OCI-LY7 (cell line): ENCODE measurements at regions not wholly inside any gene's neighbourhood (a gene's known extent, or its start where the extent isn't known, plus 50 kb on each side); places are given as distances from the start of the nearest gene placed in this dataset.
"Not testable (repeated sequence)": the region's sequence is repeated elsewhere in the genome, so short reads cannot be mapped to it uniquely, and the experiment has no call there.

ENCODE experiments used
- BruUV-seq: library from RNA; stranded (reverse); fragments of 400-500 nt; replicated peaks from 2 replicates; lab custom pipeline; 2021; lab: Mats Ljungman, UMichigan
- CTCF ChIA-PET: fragments of 300-600 bp; sonication (Branson Sonifier 250); formaldehyde crosslinking; loops from one replicate; lab custom pipeline; 2022; ENCODE audit warnings: antibody characterized with exemption; ENCODE audit not compliant: unreplicated experiment; lab: Charles Lee
- POLR2A ChIA-PET: fragments of 300-600 bp; sonication (Branson Sonifier 250); formaldehyde crosslinking; loops from one replicate; lab custom pipeline; 2022; ENCODE audit warnings: antibody characterized with exemption; lab: Charles Lee
- DNase-seq: peaks from one replicate; pipeline ENCODE4 v3.0.0-alpha.2; 2015; ENCODE audit warnings: low spot score
- H2AFZ ChIP-seq: fragments of 200-600 bp; sonication (generic), shearing (Covaris generic); 2 replicates; pipeline ENCODE4 v1.6.1; 2014; ENCODE audit warnings: mild to moderate bottlenecking, antibody characterized with exemption, low read length, moderate library complexity
- H3K27ac ChIP-seq: fragments of 200-600 bp; sonication (generic); 2 replicates; pipeline ENCODE4 v1.5.1; 2014; ENCODE audit warnings: mixed run types, low read depth, mild to moderate bottlenecking, moderate library complexity, low read length, inconsistent platforms; ENCODE audit not compliant: poor library complexity, severe bottlenecking
- H3K36me3 ChIP-seq: fragments of 200-600 bp; sonication (generic); 2 replicates; pipeline ENCODE4 v1.6.1; 2014; ENCODE audit warnings: mild to moderate bottlenecking, antibody characterized with exemption, low read length, moderate library complexity, mixed read lengths; ENCODE audit not compliant: insufficient read depth
- H3K4me1 ChIP-seq: fragments of 200-600 bp; sonication (generic); 2 replicates; pipeline ENCODE4 v1.5.1; 2014; ENCODE audit warnings: mild to moderate bottlenecking, low read length; ENCODE audit not compliant: insufficient read depth, poor library complexity, severe bottlenecking
- H3K4me2 ChIP-seq: fragments of 200-600 bp; sonication (generic); 2 replicates; pipeline ENCODE4 v1.6.1; 2014; ENCODE audit warnings: mild to moderate bottlenecking, low read length
- H3K4me3 ChIP-seq: fragments of 200-600 bp; sonication (generic); 2 replicates; pipeline ENCODE4 v1.5.1; 2014; ENCODE audit warnings: mild to moderate bottlenecking, low read depth, low read length; ENCODE audit not compliant: poor library complexity, severe bottlenecking
- H3K79me2 ChIP-seq: fragments of 200-600 bp; sonication (generic); 2 replicates; pipeline ENCODE4 v1.6.1; 2016; ENCODE audit warnings: low read depth, mild to moderate bottlenecking, low read length, moderate library complexity, mixed read lengths; ENCODE audit not compliant: insufficient read depth
- H3K9me2 ChIP-seq: fragments of 200-600 bp; sonication (generic); 2 replicates; pipeline ENCODE4 v1.6.1; 2016; ENCODE audit warnings: mild to moderate bottlenecking, low read length, mixed read lengths; ENCODE audit not compliant: insufficient read depth
- H3K9me3 ChIP-seq: fragments of 200-600 bp; sonication (generic); 2 replicates; pipeline ENCODE4 v1.6.1; 2014; ENCODE audit warnings: mild to moderate bottlenecking, mixed run types, low read length, mixed read lengths
- H4K20me1 ChIP-seq: fragments of 200-600 bp; sonication (generic); 2 replicates; pipeline ENCODE4 v1.6.1; 2014; ENCODE audit warnings: mild to moderate bottlenecking, antibody characterized with exemption, low read length, moderate library complexity, mixed read lengths; ENCODE audit not compliant: insufficient read depth
- CTCF ChIP-seq: fragments of 200-600 bp; sonication (generic); conservative IDR thresholded peaks from 2 replicates; pipeline ENCODE4 v1.5.1; 2014; ENCODE audit warnings: mild to moderate bottlenecking, antibody characterized with exemption, low read length, moderate library complexity, mixed read lengths
- EZH2phosphoT487 ChIP-seq: fragments of 200-600 bp; sonication (generic); IDR thresholded peaks from 2 replicates; pipeline ENCODE4 v1.6.1; 2018; ENCODE audit warnings: low read depth, borderline replicate concordance, mild to moderate bottlenecking, mixed run types, antibody characterized with exemption, low read length, moderate library complexity, mixed read lengths
- intact Hi-C: fragments of 100-400 bp; cut with micrococcal nuclease; formaldehyde crosslinking; loops from one replicate; pipeline ENCODE4 v1.10.0; 2022; ENCODE audit not compliant: unreplicated experiment

- POLR2A ChIA-PET, H3K9me2 ChIP-seq, H3K9me3 ChIP-seq, H3K4me1 ChIP-seq, H3K36me3 ChIP-seq, H3K27ac ChIP-seq, BruUV-seq, H3K79me2 ChIP-seq, H4K20me1 ChIP-seq: not testable (repeated sequence)
- peak; percentile 84 for DNase-seq
- H3K4me3 ChIP-seq, result peak overlapping the region; percentile 62
- intact Hi-C loops, result loop anchor here (1.0 to 2.0 kb wide), 2 partner anchors 45 to 198 kb away; no protein-coding TSS in a partner anchor
- peak overlapping the region; percentile 95 for H2AFZ ChIP-seq
- H3K4me2 ChIP-seq, result peak overlapping the region; percentile 77
- TF ChIP-seq CTCF, result peak; percentile 88
- CTCF ChIA-PET, result interaction anchor here (1.0 to 1.1 kb wide), 2 partner anchors 44 to 57 kb away, joined by 3 to 5 read pairs; no protein-coding TSS in a partner anchor
Observed at GRCh38 chr15:77910030-77910911, 167.2 kb downstream of the TBC1D2B start.

GRCh38 chr15:77909182-77909940 lies 168.2 kb downstream of the TBC1D2B start:
- no peak for DNase-seq
- POLR2A ChIA-PET, result interaction anchor here (1.2 kb wide), 1 partner anchor 86 kb away, joined by 3 read pairs; no protein-coding TSS in a partner anchor

GRCh38 chr15:77908752-77909111 lies 168.8 kb downstream of the TBC1D2B start:
- H3K4me3 ChIP-seq, H3K79me2 ChIP-seq, H3K4me1 ChIP-seq, H2AFZ ChIP-seq, H3K4me2 ChIP-seq, H3K36me3 ChIP-seq, DNase-seq, H4K20me1 ChIP-seq, CTCF ChIA-PET, BruUV-seq, H3K27ac ChIP-seq, H3K9me3 ChIP-seq, H3K9me2 ChIP-seq: not testable (repeated sequence)
- POLR2A ChIA-PET, result interaction anchor here (1.2 kb wide), 1 partner anchor 87 kb away, joined by 3 read pairs; no protein-coding TSS in a partner anchor
- intact Hi-C loops, result loop anchor here (10.0 kb wide), 1 partner anchor 336 kb away; no protein-coding TSS in a partner anchor

More at GRCh38 chr15:77909182-77909940, 168.2 kb downstream of the TBC1D2B start:
- no peak for TF ChIP-seq EZH2phosphoT487
- no peak for TF ChIP-seq CTCF
- Histone ChIP-seq H2AFZ (no peak overlapping the region), H3K4me2 (no peak overlapping the region), H3K27ac (no peak overlapping the region), H3K36me3 (no peaks in the 10 kb centered on the region), H3K4me1 (no peaks in the 10 kb centered on the region), H4K20me1 (no peaks in the 10 kb centered on the region), H3K9me2 (no peaks in the 10 kb centered on the region), H3K79me2 (no peaks in the 10 kb centered on the region), H3K9me3 (no peaks in the 10 kb centered on the region), H3K4me3 (no peak overlapping the region)
- intact Hi-C loops, result loop anchor here (10.0 kb wide), 1 partner anchor 335 kb away; no protein-coding TSS in a partner anchor
- BruUV-seq, result no TSS peak
- CTCF ChIA-PET, result interaction anchor here (1.0 to 1.1 kb wide), 2 partner anchors 45 to 57 kb away, joined by 3 to 5 read pairs; no protein-coding TSS in a partner anchor
